ENCODE measurements at regions not wholly inside any gene's neighbourhood (a gene's known extent, or its start where the extent isn't known, plus 50 kb on each side); places are given as distances from the start of the nearest gene placed in this dataset.

DNA sequence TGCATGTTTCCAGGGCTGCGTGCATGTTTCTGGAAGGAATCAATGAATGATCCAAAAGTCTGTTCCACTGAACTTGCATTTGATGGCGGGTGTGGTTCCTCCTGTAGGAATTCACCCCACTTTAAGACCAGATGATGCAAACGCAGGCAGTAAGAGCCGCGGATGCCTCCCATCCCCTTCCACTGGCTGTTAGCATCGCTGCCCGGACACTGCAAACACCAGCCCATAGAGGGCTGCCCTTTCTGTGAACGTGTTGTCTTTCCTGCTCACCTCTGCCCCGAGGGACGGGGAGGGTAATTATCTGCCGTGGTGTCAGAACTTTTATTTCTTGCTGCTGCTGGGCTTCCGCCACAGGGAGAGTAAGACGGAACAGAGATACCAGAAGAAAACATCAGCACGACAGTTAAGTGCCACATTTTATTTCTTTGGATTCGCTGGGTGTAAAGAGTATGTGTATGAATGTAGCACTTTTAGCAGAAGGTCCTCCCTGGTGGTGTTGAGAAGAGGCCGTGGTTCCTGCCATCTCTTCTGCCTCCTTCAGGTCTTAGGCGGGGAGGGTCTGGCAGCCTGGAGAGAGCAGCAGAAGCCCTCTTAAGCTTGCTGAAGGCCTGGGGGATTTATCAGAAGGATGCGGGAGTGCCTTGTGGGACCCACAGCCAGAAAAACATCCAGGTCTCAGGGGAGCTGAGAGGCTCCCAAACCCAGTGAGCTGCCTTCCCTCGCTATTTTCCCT lies 53.2 kb upstream of the NECTIN1 start:
- Histone ChIP-seq H4K5ac (ENCODE audit: low read depth, low read length) (no peak overlapping the region), H3K4me3 (ENCODE audit: insufficient read depth, low read depth, low read length) (no peak overlapping the region), H2AFZ (replicated peaks; ENCODE audit: low read length, poor library complexity) (no peak overlapping the region), H3K4ac (ENCODE audit: low read depth, low read length) (no peak overlapping the region), H2BK120ac (ENCODE audit: low read depth, low read length) (no peak overlapping the region), H3K4me2 (ENCODE audit: low read depth, low read length) (no peak overlapping the region), H2AK9ac (replicated peaks; ENCODE audit: low read depth, low read length, poor library complexity) (no peak overlapping the region), H3K27me3 (ENCODE audit: control insufficient read depth, insufficient read depth, low read length) (peaks cover 25% of the 10 kb centered on the region; the same call in 1 of the 2 replicates), H4K91ac (ENCODE audit: insufficient read depth, low read depth, low read length) (no peak overlapping the region), H3K4me1 (ENCODE audit: control insufficient read depth, insufficient read depth, low read length) (no peaks in the 10 kb centered on the region), H2BK20ac (ENCODE audit: low read depth, low read length) (no peak overlapping the region), H3K36me3 (ENCODE audit: control insufficient read depth, insufficient read depth, low read length) (no peaks in the 10 kb centered on the region), H3K23ac (ENCODE audit: low read depth, low read length) (no peak overlapping the region), H3K27ac (ENCODE audit: insufficient read depth, low read length) (no peak overlapping the region), H3K79me1 (ENCODE audit: low read depth in 1 of 2, low read length in 2 of 2) (no peaks in the 10 kb centered on the region), H4K20me1 (ENCODE audit: insufficient read depth, low read length) (no peaks in the 10 kb centered on the region), H3K9me3 (ENCODE audit: control insufficient read depth, insufficient read depth, low read length) (peaks cover 4% of the 10 kb centered on the region; the same call in 1 of the 2 replicates), H2BK5ac (ENCODE audit: low read depth, low read length, poor library complexity, severe bottlenecking) (no peak overlapping the region), H3K9me1 (ENCODE audit: insufficient read depth, low read length) (no peaks in the 10 kb centered on the region), H3K14ac (replicated peaks; ENCODE audit: low read depth, low read length) (no peak overlapping the region), H2BK15ac (ENCODE audit: low read depth, low read length) (no peak overlapping the region), H4K8ac (ENCODE audit: low read depth in 2 of 2, low read length in 2 of 2) (no peak overlapping the region), H3K9ac (ENCODE audit: low read depth, low read length) (no peak overlapping the region), H2AK5ac (ENCODE audit: low read depth, low read length) (no peak overlapping the region), H3K56ac (ENCODE audit: extremely low read depth, insufficient read depth, low read length) (no peak overlapping the region), H3K18ac (ENCODE audit: low read depth, low read length) (no peak overlapping the region)
- TF ChIP-seq RCOR1 (IDR thresholded peaks at IDR 0.05; ENCODE audit: insufficient replicate concordance, low read length) = no peak
- no peak for TF ChIP-seq POLR2A (IDR thresholded peaks at IDR 0.05; ENCODE audit: low read depth, low read length)
- TF ChIP-seq, protein P1, sequence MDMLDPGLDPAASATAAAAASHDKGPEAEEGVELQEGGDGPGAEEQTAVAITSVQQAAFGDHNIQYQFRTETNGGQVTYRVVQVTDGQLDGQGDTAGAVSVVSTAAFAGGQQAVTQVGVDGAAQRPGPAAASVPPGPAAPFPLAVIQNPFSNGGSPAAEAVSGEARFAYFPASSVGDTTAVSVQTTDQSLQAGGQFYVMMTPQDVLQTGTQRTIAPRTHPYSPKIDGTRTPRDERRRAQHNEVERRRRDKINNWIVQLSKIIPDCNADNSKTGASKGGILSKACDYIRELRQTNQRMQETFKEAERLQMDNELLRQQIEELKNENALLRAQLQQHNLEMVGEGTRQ (IDR thresholded peaks at IDR 0.05; ENCODE audit: low read depth, low read length) = no peak
- no peak for TF ChIP-seq SMC3 (IDR thresholded peaks at IDR 0.05; ENCODE audit: low read depth, low read length)
- TF ChIP-seq, protein P2, sequence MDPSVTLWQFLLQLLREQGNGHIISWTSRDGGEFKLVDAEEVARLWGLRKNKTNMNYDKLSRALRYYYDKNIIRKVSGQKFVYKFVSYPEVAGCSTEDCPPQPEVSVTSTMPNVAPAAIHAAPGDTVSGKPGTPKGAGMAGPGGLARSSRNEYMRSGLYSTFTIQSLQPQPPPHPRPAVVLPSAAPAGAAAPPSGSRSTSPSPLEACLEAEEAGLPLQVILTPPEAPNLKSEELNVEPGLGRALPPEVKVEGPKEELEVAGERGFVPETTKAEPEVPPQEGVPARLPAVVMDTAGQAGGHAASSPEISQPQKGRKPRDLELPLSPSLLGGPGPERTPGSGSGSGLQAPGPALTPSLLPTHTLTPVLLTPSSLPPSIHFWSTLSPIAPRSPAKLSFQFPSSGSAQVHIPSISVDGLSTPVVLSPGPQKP (IDR thresholded peaks at IDR 0.05; ENCODE audit: borderline replicate concordance, low read depth, low read length) = no peak
- no peak for TF ChIP-seq MAFK (IDR thresholded peaks at IDR 0.05; ENCODE audit: low read depth, low read length)
- no peak for TF ChIP-seq NFE2L2 (IDR thresholded peaks at IDR 0.05; ENCODE audit: low read depth, low read length)
- TF ChIP-seq, protein P3, sequence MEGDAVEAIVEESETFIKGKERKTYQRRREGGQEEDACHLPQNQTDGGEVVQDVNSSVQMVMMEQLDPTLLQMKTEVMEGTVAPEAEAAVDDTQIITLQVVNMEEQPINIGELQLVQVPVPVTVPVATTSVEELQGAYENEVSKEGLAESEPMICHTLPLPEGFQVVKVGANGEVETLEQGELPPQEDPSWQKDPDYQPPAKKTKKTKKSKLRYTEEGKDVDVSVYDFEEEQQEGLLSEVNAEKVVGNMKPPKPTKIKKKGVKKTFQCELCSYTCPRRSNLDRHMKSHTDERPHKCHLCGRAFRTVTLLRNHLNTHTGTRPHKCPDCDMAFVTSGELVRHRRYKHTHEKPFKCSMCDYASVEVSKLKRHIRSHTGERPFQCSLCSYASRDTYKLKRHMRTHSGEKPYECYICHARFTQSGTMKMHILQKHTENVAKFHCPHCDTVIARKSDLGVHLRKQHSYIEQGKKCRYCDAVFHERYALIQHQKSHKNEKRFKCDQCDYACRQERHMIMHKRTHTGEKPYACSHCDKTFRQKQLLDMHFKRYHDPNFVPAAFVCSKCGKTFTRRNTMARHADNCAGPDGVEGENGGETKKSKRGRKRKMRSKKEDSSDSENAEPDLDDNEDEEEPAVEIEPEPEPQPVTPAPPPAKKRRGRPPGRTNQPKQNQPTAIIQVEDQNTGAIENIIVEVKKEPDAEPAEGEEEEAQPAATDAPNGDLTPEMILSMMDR (conservative IDR thresholded peaks at IDR 0.05; ENCODE audit: low read depth, low read length) = no peak
- TF ChIP-seq RFX5 (IDR thresholded peaks at IDR 0.05; ENCODE audit: low read depth, low read length) = no peak
- no peak for TF ChIP-seq CHD1 (IDR thresholded peaks at IDR 0.05; ENCODE audit: low read depth, low read length)
- TF ChIP-seq CEBPB (IDR thresholded peaks at IDR 0.05; ENCODE audit: low read depth, low read length) = no peak
- no peak for TF ChIP-seq MAZ (IDR thresholded peaks at IDR 0.05; ENCODE audit: borderline replicate concordance, low read depth, low read length)
- no peak for TF ChIP-seq RAD21 (IDR thresholded peaks at IDR 0.05; ENCODE audit: low read length)
- WGBS, 2 experiments (ENCODE audit: extremely low coverage in 2 of 2, insufficient read length in 1 of 2) = 86% methylated on average over 4 of the region's 19 CpGs; no CpG with 5 or more reads in 1 of the 2 experiments
- DNase-seq = no peak
- no peak for ATAC-seq (ENCODE audit: low read depth)
- CTCF ChIA-PET = no interaction called here
- dilution Hi-C loops (cut with HindIII; ENCODE audit: low sequenced_read_pairs, unreplicated experiment) = no loop called here
- no TSS peak for BruUV-seq (replicated peaks)
- POLR2A ChIA-PET (ENCODE audit: unreplicated experiment) = no interaction called here
- in situ Hi-C loops (cut with MboI; ENCODE audit: low sequenced_read_pairs) = no loop called here
- intact Hi-C loops (cut with micrococcal nuclease) = no loop called here

Measured in IMR-90 (cell line).